CD4-positive, alpha-beta T cell (primary cell): ENCODE measurements at regions not wholly inside any gene's neighbourhood (a gene's known extent, or its start where the extent isn't known, plus 50 kb on each side); places are given as distances from the start of the nearest gene placed in this dataset.

Experiments
- ATAC-seq: fragments of 200-7000 bp; cut with Tn5 transposase; one replicate; pipeline ENCODE4 v1.10.0; 2022; ENCODE audit warnings: mild to moderate bottlenecking; ENCODE audit not compliant: poor library complexity
- CTCF ChIA-PET: fragments of 350-600 bp; sonication (Branson Sonifier 250); formaldehyde crosslinking; loops from one replicate; lab custom pipeline; 2021; ENCODE audit warnings: antibody characterized with exemption, inconsistent platforms; lab: Charles Lee
- POLR2A ChIA-PET: fragments of 350-600 bp; sonication (Branson Sonifier 250); formaldehyde crosslinking; loops from one replicate; lab custom pipeline; 2021; ENCODE audit warnings: antibody characterized with exemption, inconsistent platforms; lab: Charles Lee
- DNase-seq, 14 experiments: peaks; one replicate each; pipeline ENCODE4 v3.0.0-alpha.2; 2013 to 2020; ENCODE audit warnings: mixed read lengths in 2 of 14
- H3K27ac ChIP-seq, 2 donors: one replicate each; pipeline versions ENCODE4 v1.5.1 to v1.7.0; 2013; ENCODE audit warnings: low read length in 2 of 2, low read depth in 1 of 2, mild to moderate bottlenecking in 1 of 2
- H3K27me3 ChIP-seq, 2 experiments: 1 replicate in 1 of 2; 2 replicates in 1 of 2; pipeline versions ENCODE4 v1.6.1 to v1.7.0; 2013; ENCODE audit warnings: low read length in 2 of 2, control low read depth in 1 of 2, mild to moderate bottlenecking in 1 of 2, moderate library complexity in 1 of 2; ENCODE audit not compliant: insufficient read depth in 2 of 2, control insufficient read depth in 1 of 2
- H3K36me3 ChIP-seq: one replicate; pipeline ENCODE4 v1.6.1; 2013; ENCODE audit warnings: low read length, control low read depth; ENCODE audit not compliant: insufficient read depth
- H3K4me1 ChIP-seq: one replicate; pipeline ENCODE4 v1.6.1; 2013; ENCODE audit warnings: low read length, control low read depth; ENCODE audit not compliant: insufficient read depth
- H3K4me3 ChIP-seq: one replicate; pipeline ENCODE4 v1.5.1; 2013; ENCODE audit warnings: mild to moderate bottlenecking, low read length, moderate library complexity
- H3K9me3 ChIP-seq, 2 experiments: 1 replicate in 1 of 2; 2 replicates in 1 of 2; pipeline versions ENCODE4 v1.6.1 to v1.7.0; 2013; ENCODE audit warnings: low read length in 2 of 2, mild to moderate bottlenecking in 2 of 2, control low read depth in 1 of 2, moderate library complexity in 1 of 2; ENCODE audit not compliant: control insufficient read depth in 1 of 2, insufficient read depth in 1 of 2
- H3K27ac Mint-ChIP-seq: one replicate; pipeline ENCODE4 v1.8.0; 2020; ENCODE audit warnings: mixed read lengths
- H3K27me3 Mint-ChIP-seq: one replicate; pipeline ENCODE4 v1.8.0; 2021; ENCODE audit warnings: mixed read lengths
- H3K36me3 Mint-ChIP-seq: one replicate; pipeline ENCODE4 v1.8.0; 2021; ENCODE audit warnings: low read depth, mixed read lengths
- H3K4me1 Mint-ChIP-seq: one replicate; pipeline ENCODE4 v1.8.0; 2021; ENCODE audit warnings: low read depth, mixed read lengths
- H3K4me3 Mint-ChIP-seq: one replicate; pipeline ENCODE4 v1.8.0; 2020; ENCODE audit warnings: mild to moderate bottlenecking, mixed read lengths
- H3K9me3 Mint-ChIP-seq: one replicate; pipeline ENCODE4 v1.8.0; 2020; ENCODE audit warnings: mixed read lengths
- CTCF ChIP-seq: fragments of 200-600 bp; IDR thresholded peaks from one replicate; pipeline ENCODE4 v1.8.0; 2022; ENCODE audit warnings: antibody characterized with exemption, mild to moderate bottlenecking
- intact Hi-C, 2 experiments: fragments of 100-400 bp; cut with DNase I in 1 of 2; cut with micrococcal nuclease in 1 of 2; formaldehyde crosslinking; loops; one replicate each; pipeline versions ENCODE4 v1.15.1 to v1.9.0; 2023 to 2025; cut with DNase I, micrococcal nuclease

DNA sequence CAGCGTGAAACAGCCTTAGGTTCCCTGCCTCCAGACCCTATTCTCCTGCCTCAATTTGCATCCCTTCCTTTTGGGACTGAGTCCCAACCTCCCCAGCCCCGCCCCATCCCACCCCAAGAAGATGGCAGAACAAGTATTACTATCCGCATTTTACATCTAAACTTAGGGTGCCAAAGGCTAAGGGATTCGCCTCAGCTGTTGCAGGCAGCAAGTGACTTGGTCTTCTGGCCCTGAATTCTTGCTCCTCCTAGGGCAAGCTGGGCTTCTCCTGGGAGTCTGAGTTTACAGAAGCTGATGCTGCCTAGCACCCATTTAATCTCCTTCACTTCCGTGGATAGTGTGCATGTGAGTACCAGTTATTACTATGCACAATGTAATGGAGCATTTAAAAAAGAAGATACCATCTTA, 161.3 kb upstream of the NR5A2 start:
- Histone ChIP-seq H3K9me3 (no peaks in the 10 kb centered on the region), H3K36me3 (no peaks in the 10 kb centered on the region), H3K4me1 (no peaks in the 10 kb centered on the region), H3K27me3 (peaks cover 0 to 3% of the 10 kb centered on the region in 2 experiments), H3K27ac (no peak overlapping the region), H3K4me3 (no peak overlapping the region)
- no peak for ATAC-seq
- Mint-ChIP-seq H3K27me3 (peaks cover 12% of the 10 kb centered on the region), H3K36me3 (no peaks in the 10 kb centered on the region), H3K4me3 (no peak overlapping the region), H3K27ac (no peak overlapping the region), H3K4me1 (no peaks in the 10 kb centered on the region), H3K9me3 (no peaks in the 10 kb centered on the region)
- ChIA-PET POLR2A (no interaction called here), CTCF (no interaction called here)
- DNase-seq: no peak
- TF ChIP-seq CTCF: no peak
- intact Hi-C loops: no loop called here

- H3K4me3 Mint-ChIP-seq: no peak overlapping the region
- ChIA-PET POLR2A (no interaction called here), CTCF (no interaction called here)
- Histone ChIP-seq H3K9me3 (no peaks in the 10 kb centered on the region), H3K27ac (no peak overlapping the region), H3K27me3 (peaks cover 0 to 3% of the 10 kb centered on the region in 2 experiments), H3K4me3 (no peak overlapping the region), H3K36me3 (no peaks in the 10 kb centered on the region), H3K4me1 (no peaks in the 10 kb centered on the region)
- TF ChIP-seq CTCF: no peak
- peaks cover 8% of the 10 kb centered on the region for H3K27me3 Mint-ChIP-seq
- no peaks in the 10 kb centered on the region for H3K36me3 Mint-ChIP-seq
- no peaks in the 10 kb centered on the region for H3K4me1 Mint-ChIP-seq
- H3K9me3 Mint-ChIP-seq: no peaks in the 10 kb centered on the region
- ATAC-seq (no peak), DNase-seq (peak in 2 of 14 experiments; percentile 8 to 17)
- intact Hi-C loops: no loop called here
- H3K27ac Mint-ChIP-seq: no peak overlapping the region
Measured at GRCh38 chr1:199867601-199868000, 159.9 kb upstream of the NR5A2 start.

DNA sequence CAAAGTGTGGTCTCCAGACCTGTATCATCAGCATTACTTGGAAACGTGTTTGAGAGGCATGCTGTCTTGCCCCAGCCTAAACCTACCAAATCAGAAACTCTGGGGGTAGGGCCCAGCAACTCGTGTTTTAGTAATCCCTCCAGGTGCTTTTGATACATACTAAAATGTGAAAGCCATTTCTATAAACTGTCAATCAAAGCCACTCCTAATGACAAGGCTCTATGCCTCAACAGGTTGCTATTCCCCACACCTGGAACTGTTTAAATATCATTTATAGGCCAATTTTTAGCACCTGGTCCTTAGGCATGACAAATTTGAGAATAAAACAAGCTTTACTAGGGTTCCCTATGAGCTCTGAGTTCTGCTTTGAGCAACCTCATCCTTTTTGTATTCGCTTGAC, 158.7 kb upstream of the NR5A2 start:
- Mint-ChIP-seq H3K36me3 (no peaks in the 10 kb centered on the region), H3K4me1 (no peaks in the 10 kb centered on the region), H3K27ac (no peak overlapping the region), H3K9me3 (no peaks in the 10 kb centered on the region), H3K4me3 (no peak overlapping the region), H3K27me3 (peaks cover 8% of the 10 kb centered on the region)
- Histone ChIP-seq H3K4me1 (no peaks in the 10 kb centered on the region), H3K4me3 (no peak overlapping the region), H3K9me3 (no peaks in the 10 kb centered on the region), H3K36me3 (no peaks in the 10 kb centered on the region), H3K27me3 (peaks cover 0 to 3% of the 10 kb centered on the region in 2 experiments), H3K27ac (no peak overlapping the region)
- CTCF ChIA-PET: no interaction called here
- POLR2A ChIA-PET: no interaction called here
- intact Hi-C loops: no loop called here
- no peak for ATAC-seq
- DNase-seq: no peak
- no peak for TF ChIP-seq CTCF
